NOMO-1 treated with dmso at 0.1 percent for 144 hours (cell line): ENCODE measurements at regions not wholly inside any gene's neighbourhood (a gene's known extent, or its start where the extent isn't known, plus 50 kb on each side); places are given as distances from the start of the nearest gene placed in this dataset.

Experiments
- DNase-seq: peaks from one replicate; lab custom pipeline; 2025; ENCODE audit not compliant: unreplicated experiment; lab: John Stamatoyannopoulos, UW

GRCh38 chr1:87863317-87863716 lies 534.6 kb downstream of the LMO4 start:
- no peak for DNase-seq

GRCh38 chr1:87864676-87865075 lies 536.0 kb downstream of the LMO4 start:
- DNase-seq = no peak

- DNase-seq = no peak
Measured at GRCh38 chr1:87866416-87866815, 537.7 kb downstream of the LMO4 start.

- no peak for DNase-seq
Measured at GRCh38 chr1:87867626-87868025, 538.9 kb downstream of the LMO4 start.

- peak; percentile 80 for DNase-seq
Measured at GRCh38 chr1:87869567-87869966, 540.9 kb downstream of the LMO4 start.

- DNase-seq = no peak
Measured at GRCh38 chr1:87872189-87872588, 543.5 kb downstream of the LMO4 start.

GRCh38 chr1:87872692-87873091 lies 544.0 kb downstream of the LMO4 start:
- DNase-seq = no peak

- DNase-seq = no peak
Measured at GRCh38 chr1:87878873-87879272, 550.2 kb downstream of the LMO4 start.

GRCh38 chr1:87880098-87880760 lies 551.5 kb downstream of the LMO4 start:
- DNase-seq = no peak

- no peak for DNase-seq
Measured at GRCh38 chr1:87880764-87881163, 552.1 kb downstream of the LMO4 start.

GRCh38 chr1:87883906-87884305 lies 555.2 kb downstream of the LMO4 start:
- no peak for DNase-seq

- DNase-seq = no peak
Measured at GRCh38 chr1:87884581-87884980, 555.9 kb downstream of the LMO4 start.

- no peak for DNase-seq
Measured at GRCh38 chr1:87885278-87886025, 556.8 kb downstream of the LMO4 start.

- no peak for DNase-seq
Measured at GRCh38 chr1:87887100-87887499, 558.4 kb downstream of the LMO4 start.

GRCh38 chr1:87888446-87888845 lies 559.8 kb downstream of the LMO4 start:
- DNase-seq = no peak

- no peak for DNase-seq
Measured at GRCh38 chr1:87894062-87894461, 565.4 kb downstream of the LMO4 start.

GRCh38 chr1:87897481-87897880 lies 568.8 kb downstream of the LMO4 start:
- DNase-seq = no peak

GRCh38 chr1:87898431-87898830 lies 569.8 kb downstream of the LMO4 start:
- DNase-seq = no peak

- no peak for DNase-seq
Measured at GRCh38 chr1:87899017-87899416, 570.3 kb downstream of the LMO4 start.

- no peak for DNase-seq
Measured at GRCh38 chr1:87899746-87900145, 571.1 kb downstream of the LMO4 start.

GRCh38 chr1:87902830-87903229 lies 574.1 kb downstream of the LMO4 start:
- DNase-seq = peak; percentile 68

- no peak for DNase-seq
Measured at GRCh38 chr1:87903242-87903641, 574.6 kb downstream of the LMO4 start.

- DNase-seq = no peak
Measured at GRCh38 chr1:87904651-87905050, 576.0 kb downstream of the LMO4 start.
